ENCODE measurements at regions not wholly inside any gene's neighbourhood (a gene's known extent, or its start where the extent isn't known, plus 50 kb on each side); places are given as distances from the start of the nearest gene placed in this dataset.
"Not testable (repeated sequence)": the region's sequence is repeated elsewhere in the genome, so short reads cannot be mapped to it uniquely, and the experiment has no call there.

GRCh38 chr1:96865731-96866685 lies 144.4 kb downstream of the PTBP2 start:
- DNase-seq (ENCODE audit: low read depth), result no peak

GRCh38 chr1:96872757-96873156 lies 151.2 kb downstream of the PTBP2 start:
- no peak for DNase-seq (ENCODE audit: low read depth)

GRCh38 chr1:96878640-96879039 lies 157.1 kb downstream of the PTBP2 start:
- DNase-seq (ENCODE audit: low read depth), result no peak

- DNase-seq (ENCODE audit: low read depth), result no peak
Measured at GRCh38 chr1:96880626-96881025, 159.0 kb downstream of the PTBP2 start.

- no peak for DNase-seq (ENCODE audit: low read depth)
Measured at GRCh38 chr1:96882096-96882495, 160.5 kb downstream of the PTBP2 start.

GRCh38 chr1:96886474-96886873 lies 164.9 kb downstream of the PTBP2 start:
- DNase-seq (ENCODE audit: low read depth), result no peak

- DNase-seq (ENCODE audit: low read depth), result no peak
Measured at GRCh38 chr1:96887501-96887900, 165.9 kb downstream of the PTBP2 start.

GRCh38 chr1:96901783-96902363 lies 180.3 kb downstream of the PTBP2 start:
- no peak for DNase-seq (ENCODE audit: low read depth)

GRCh38 chr1:96912248-96912647 lies 190.7 kb downstream of the PTBP2 start:
- no peak for DNase-seq (ENCODE audit: low read depth)

GRCh38 chr1:96915701-96916100 lies 194.1 kb downstream of the PTBP2 start:
- DNase-seq (ENCODE audit: low read depth), result not testable (repeated sequence)

- no peak for DNase-seq (ENCODE audit: low read depth)
Measured at GRCh38 chr1:96918406-96918805, 196.8 kb downstream of the PTBP2 start.

- no peak for DNase-seq (ENCODE audit: low read depth)
Measured at GRCh38 chr1:96922181-96922580, 200.6 kb downstream of the PTBP2 start.

- no peak for DNase-seq (ENCODE audit: low read depth)
Measured at GRCh38 chr1:96923753-96924152, 202.2 kb downstream of the PTBP2 start.

- no peak for DNase-seq (ENCODE audit: low read depth)
Measured at GRCh38 chr1:96926176-96926575, 204.6 kb downstream of the PTBP2 start.

- no peak for DNase-seq (ENCODE audit: low read depth)
Measured at GRCh38 chr1:96927125-96927524, 205.5 kb downstream of the PTBP2 start.

- DNase-seq (ENCODE audit: low read depth), result no peak
Measured at GRCh38 chr1:96931136-96931535, 209.6 kb downstream of the PTBP2 start.

GRCh38 chr1:96934282-96934681 lies 212.7 kb downstream of the PTBP2 start:
- DNase-seq (ENCODE audit: low read depth), result no peak

- no peak for DNase-seq (ENCODE audit: low read depth)
Measured at GRCh38 chr1:96944432-96945092, 223.0 kb downstream of the PTBP2 start.

- DNase-seq (ENCODE audit: low read depth), result no peak
Measured at GRCh38 chr1:96945509-96946084, 224.0 kb downstream of the PTBP2 start.

- DNase-seq (ENCODE audit: low read depth), result no peak
Measured at GRCh38 chr1:96955307-96956012, 233.9 kb downstream of the PTBP2 start.

GRCh38 chr1:96962216-96962615 lies 240.6 kb downstream of the PTBP2 start:
- no peak for DNase-seq (ENCODE audit: low read depth)

GRCh38 chr1:96962751-96963211 lies 241.2 kb downstream of the PTBP2 start:
- DNase-seq (ENCODE audit: low read depth), result no peak
